GM10266 (cell line): ENCODE measurements at regions not wholly inside any gene's neighbourhood (a gene's known extent, or its start where the extent isn't known, plus 50 kb on each side); places are given as distances from the start of the nearest gene placed in this dataset.

ENCODE experiments used
- DNase-seq: peaks from one replicate; pipeline ENCODE4 v3.0.0; 2012; ENCODE audit errors: extremely low spot score
- TF ChIP-seq, protein P1 (sequence below): IDR thresholded peaks from 2 replicates; pipeline ENCODE4 v1.5.1; 2012; ENCODE audit warnings: mild to moderate bottlenecking, low read depth; ENCODE audit not compliant: control insufficient read depth, insufficient read depth; ENCODE audit errors: missing control alignments

DNA sequence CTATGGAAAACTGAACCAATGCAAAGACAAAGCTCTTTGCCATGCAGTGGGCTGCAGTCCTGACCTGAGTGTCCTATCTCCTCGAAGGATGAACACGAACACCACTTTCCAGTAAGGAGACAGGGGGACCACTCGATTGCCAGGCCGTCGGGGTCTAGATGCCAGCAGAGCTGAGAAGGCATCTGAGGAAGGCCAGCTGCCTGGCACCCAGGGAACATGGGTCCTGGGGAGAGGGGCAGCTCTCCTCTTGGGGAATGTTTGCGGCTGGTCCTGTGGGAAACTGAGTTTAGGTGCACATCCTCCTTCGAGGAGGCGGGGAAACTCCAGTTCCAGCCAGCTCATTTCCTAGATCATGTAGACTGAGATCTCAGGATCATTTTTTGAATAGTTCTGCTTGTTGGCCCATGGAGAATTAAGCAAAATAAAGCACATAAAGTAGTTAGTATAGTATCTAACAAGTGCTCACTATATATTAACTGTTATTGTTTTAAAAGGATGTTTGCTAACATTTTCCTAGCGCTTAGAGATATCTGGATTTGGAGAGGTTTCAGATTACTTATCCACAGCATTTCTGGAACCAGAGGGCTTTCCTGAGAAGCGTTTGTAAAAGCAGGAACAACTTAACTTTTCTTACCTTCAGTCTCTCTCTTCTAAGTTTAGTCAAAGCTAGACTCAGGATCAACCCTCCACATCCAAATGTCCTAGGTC, 225.3 kb upstream of the FOXQ1 start:
- DNase-seq = no peak
- TF ChIP-seq, protein P1, sequence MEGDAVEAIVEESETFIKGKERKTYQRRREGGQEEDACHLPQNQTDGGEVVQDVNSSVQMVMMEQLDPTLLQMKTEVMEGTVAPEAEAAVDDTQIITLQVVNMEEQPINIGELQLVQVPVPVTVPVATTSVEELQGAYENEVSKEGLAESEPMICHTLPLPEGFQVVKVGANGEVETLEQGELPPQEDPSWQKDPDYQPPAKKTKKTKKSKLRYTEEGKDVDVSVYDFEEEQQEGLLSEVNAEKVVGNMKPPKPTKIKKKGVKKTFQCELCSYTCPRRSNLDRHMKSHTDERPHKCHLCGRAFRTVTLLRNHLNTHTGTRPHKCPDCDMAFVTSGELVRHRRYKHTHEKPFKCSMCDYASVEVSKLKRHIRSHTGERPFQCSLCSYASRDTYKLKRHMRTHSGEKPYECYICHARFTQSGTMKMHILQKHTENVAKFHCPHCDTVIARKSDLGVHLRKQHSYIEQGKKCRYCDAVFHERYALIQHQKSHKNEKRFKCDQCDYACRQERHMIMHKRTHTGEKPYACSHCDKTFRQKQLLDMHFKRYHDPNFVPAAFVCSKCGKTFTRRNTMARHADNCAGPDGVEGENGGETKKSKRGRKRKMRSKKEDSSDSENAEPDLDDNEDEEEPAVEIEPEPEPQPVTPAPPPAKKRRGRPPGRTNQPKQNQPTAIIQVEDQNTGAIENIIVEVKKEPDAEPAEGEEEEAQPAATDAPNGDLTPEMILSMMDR = no peak

DNA sequence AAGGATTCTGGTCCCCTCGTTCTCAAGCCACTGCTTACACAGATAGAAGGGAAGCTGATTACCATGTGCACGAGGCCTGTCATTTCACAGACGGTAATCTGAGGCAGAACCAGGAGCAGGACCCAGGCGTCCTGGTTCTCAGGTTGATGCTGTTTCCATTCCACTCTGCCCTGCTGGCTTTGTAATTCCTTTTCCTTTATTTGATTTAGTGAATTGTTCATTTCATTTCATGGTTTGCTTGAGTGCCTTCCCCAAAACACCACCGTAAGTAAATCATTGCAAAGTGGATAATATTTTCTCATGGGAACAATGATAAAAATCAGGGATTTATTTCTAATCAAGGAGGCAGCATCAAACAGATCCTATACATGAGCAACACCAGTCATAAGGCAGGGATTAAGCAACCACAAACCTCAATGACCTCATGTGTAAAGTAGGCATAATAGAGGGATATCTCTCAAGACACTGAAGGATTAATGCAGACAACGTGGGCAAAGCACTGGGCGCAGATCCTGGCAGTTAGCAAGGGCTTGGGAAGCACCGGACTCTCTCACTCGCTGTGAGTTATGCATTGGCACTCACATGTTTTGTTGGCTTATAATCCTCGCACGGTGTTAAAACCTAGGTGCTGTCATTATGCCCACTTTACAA, 229.5 kb upstream of the FOXQ1 start:
- no peak for DNase-seq
- TF ChIP-seq, protein P1 = no peak

DNA sequence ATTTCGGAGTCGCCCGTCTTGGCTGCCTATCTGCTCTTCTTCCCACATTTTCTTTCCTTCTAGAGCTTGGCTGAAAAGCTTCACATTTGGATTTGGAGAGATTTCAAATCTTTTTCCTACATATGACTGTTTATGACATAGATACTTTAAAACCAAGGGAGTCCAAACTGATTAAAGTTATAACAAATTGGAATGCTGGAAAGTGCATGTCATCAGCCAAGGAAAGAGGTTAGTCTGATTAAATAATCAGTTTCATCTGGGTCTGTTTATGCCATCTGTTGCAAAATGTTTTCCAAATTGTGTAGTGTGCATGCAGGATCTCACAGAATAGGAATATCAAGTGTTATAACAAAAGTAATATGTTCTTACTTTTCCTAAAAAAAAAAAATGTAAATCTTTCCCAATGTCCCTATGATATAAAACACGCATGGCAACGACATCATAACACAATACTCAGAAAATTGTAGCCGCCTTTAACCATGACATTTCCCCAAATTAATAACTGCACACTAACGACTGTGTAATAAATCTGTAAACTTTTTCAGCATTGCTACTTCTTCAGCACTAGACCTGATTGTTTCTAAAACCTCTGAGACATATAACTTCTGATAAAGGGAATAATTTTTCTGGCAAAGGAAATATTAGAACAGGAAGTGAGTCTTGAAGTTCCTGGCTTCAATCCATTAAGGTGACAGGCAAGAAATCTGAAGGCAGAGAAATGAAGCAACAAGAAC, 230.2 kb upstream of the FOXQ1 start:
- TF ChIP-seq, protein P1 = no peak
- no peak for DNase-seq

DNA sequence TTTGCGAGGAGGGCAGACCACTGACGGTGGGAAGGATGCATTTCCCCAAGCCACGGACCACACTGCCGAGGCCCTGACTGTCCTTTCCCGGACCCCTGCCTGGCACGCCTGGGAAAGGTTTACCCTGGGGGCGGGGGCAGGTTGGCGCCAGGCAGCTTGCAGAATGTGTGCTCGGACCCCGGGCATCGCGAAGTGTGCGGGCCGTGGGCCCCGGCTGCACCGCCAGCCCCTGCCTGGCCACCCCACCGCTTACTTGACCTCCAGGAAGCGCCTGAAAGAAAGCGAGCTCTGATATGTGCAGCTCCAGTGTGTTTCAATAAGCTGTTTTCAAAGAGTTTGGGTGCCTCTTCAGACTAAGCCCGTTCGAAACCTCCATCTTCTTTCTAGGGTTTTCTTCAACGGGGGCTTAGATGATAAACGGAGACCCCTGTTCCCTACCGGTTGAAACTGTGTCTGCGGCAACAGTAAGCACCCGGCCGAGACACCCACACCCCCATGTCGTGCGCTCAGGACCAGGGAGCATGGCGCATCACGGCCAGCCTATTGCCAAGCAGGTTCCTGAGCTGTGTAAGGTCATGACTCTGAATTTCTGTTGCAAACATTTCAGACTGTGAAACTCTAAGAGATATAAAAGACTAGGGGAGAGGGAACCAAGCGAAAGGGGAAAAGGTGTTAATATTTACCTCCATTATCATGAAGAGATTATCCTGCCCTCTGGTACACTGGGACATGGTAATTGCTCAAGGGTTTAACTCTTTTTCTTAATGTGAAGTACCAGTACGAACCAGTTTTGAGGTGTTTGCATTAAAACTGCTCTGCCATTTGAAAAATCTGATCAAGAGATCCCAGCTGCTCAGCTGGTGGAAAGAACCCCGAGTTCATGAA, 231.2 kb upstream of the FOXQ1 start:
- no peak for DNase-seq
- TF ChIP-seq, protein P1 = no peak

DNA sequence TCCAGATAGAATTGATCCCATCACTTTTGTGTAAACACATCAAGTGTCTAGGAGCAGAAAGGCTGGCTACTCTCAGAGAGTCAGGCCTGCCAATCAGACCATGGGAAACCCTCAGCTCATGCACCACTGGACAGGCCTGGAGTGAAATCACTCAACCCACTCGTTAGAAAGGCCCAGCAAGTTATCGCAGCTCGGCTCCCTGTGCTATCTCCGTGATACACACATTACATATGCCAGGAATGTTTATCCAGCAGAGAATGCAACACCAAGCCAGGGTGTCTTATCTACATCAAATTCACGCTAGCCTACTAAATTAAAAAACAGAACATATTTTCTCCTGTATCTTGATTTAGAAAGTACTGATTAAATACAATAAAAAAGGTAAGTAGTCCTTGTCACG, 232.4 kb upstream of the FOXQ1 start:
- DNase-seq = no peak
- TF ChIP-seq, protein P1 = no peak

DNA sequence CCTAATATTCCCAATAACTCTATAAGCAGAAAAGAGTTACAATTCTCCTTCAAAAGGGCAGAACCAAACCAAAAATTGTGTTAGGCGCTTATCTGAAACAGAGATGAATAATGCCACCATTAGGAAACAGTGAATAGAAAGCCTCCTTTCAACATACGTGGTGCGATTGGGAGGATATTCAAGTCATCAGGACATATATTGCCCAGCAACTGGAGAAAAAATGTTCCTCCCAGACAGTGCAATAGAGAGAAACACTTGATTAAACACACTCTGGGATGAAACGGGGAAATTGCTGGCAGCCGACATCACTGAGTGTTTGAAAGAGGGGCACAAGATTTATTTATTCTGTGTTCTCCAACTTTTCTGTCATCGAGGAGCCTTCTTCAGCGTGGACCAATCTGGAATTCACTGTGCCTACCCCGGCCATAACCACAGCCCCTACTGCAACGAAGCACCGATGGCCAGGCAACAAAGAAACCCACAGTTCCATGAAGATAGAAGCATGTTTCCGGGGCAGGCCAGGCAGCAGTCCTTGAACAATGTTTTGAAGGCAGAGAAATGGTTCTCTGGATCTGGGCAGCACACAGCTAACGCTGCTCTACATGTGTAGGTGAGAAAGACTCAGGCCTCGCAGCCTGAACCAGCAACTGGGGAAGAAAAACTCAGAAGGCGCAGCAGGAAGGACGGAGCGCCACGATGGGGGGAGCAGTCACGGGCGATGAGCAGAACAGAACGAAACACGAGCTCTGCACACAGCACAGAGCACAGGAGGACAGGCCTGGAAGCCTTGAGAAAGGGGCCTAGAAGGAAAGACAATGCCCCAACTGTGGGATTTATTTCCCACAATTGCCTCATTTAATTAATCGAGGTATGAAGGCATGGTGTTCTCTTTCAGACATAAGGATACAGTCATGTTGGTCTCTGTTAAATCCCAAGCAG, 234.2 kb upstream of the FOXQ1 start:
- DNase-seq = no peak
- TF ChIP-seq, protein P1 = no peak
